ENCODE measurements at regions not wholly inside any gene's neighbourhood (a gene's known extent, or its start where the extent isn't known, plus 50 kb on each side); places are given as distances from the start of the nearest gene placed in this dataset.

DNA sequence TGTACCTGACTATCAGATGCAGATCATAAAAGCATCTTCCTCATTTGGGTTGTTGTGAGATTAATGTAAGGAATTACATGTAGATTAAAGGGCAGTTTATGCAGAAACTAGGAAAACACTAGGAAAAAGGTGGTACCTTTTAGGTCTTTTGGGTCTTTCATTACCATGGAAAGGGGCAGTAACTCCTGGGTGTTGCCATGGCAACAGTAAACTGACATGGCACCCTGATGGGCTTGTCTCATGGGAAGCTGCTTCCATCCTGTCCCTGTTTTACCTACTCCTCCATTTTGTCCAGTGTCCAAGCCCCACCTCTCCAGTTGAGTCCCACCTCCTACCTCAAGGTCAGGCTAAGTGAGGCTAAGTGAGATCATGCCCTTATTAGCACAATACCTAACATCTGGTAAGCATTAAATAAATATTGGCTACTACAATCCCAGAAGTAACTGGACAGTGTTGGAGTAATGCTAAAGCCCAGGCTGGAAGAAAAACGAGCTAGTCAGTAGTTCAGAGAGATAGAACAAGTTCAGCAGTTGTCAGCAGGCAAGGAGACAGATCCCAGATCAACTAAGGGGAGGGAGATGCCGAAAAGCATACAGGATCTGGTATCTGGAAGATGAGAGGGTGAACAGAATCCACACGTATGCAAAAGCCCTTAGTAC, 240.0 kb upstream of the AUTS2 start:
- no peak overlapping the region for H3K4me3 ChIP-seq
- no peaks in the 10 kb centered on the region for H3K27me3 ChIP-seq
- no peak for DNase-seq
- H3K4me1 ChIP-seq: no peaks in the 10 kb centered on the region
- no peaks in the 10 kb centered on the region for H3K9me3 ChIP-seq
- TF ChIP-seq, protein P1, sequence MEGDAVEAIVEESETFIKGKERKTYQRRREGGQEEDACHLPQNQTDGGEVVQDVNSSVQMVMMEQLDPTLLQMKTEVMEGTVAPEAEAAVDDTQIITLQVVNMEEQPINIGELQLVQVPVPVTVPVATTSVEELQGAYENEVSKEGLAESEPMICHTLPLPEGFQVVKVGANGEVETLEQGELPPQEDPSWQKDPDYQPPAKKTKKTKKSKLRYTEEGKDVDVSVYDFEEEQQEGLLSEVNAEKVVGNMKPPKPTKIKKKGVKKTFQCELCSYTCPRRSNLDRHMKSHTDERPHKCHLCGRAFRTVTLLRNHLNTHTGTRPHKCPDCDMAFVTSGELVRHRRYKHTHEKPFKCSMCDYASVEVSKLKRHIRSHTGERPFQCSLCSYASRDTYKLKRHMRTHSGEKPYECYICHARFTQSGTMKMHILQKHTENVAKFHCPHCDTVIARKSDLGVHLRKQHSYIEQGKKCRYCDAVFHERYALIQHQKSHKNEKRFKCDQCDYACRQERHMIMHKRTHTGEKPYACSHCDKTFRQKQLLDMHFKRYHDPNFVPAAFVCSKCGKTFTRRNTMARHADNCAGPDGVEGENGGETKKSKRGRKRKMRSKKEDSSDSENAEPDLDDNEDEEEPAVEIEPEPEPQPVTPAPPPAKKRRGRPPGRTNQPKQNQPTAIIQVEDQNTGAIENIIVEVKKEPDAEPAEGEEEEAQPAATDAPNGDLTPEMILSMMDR (IDR thresholded peaks at IDR 0.05): no peak
- no peaks in the 10 kb centered on the region for H3K36me3 ChIP-seq
- intact Hi-C loops (cut with DNase I): no loop called here
- no peak overlapping the region for H3K27ac ChIP-seq
- ATAC-seq: no peak

DNA sequence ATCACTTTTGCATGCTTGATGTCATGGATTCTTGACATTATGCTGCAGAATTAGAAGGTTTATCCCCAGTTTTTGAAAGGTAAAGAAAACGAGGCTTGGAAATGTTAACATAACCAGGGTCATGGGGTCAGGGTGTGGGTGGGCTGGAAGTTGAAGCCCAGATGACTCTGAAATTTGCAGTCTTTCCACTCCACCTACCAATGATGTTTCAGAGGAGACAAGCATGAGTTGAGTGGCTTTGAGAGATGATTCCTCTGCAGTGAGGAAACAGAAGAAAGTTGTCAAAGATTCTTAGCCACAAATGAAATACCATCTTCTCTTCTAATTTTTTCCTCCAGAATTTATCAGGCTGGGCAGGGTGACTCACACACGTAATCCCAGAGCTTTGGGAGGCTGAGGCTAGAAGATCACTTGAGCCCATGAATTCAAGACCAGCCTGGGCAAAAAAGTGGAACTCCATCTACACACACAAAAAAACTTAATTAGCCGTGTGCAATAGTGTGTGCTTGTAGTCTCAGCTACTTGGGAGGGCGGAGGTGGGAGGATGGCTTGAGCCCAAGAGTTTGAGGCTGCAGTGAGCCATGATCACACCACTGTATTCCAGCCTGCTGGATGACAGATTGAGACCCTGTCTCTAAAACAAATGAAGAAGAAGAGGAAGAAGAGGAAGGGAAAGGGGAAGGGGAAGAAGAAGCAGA, 239.1 kb upstream of the AUTS2 start:
- Histone ChIP-seq H3K27ac (no peak overlapping the region), H3K27me3 (no peaks in the 10 kb centered on the region), H3K4me3 (no peak overlapping the region), H3K9me3 (no peaks in the 10 kb centered on the region), H3K36me3 (no peaks in the 10 kb centered on the region), H3K4me1 (no peaks in the 10 kb centered on the region)
- intact Hi-C loops (cut with DNase I): no loop called here
- DNase-seq (no peak), ATAC-seq (no peak)
- TF ChIP-seq, protein P1 (IDR thresholded peaks at IDR 0.05): no peak

DNA sequence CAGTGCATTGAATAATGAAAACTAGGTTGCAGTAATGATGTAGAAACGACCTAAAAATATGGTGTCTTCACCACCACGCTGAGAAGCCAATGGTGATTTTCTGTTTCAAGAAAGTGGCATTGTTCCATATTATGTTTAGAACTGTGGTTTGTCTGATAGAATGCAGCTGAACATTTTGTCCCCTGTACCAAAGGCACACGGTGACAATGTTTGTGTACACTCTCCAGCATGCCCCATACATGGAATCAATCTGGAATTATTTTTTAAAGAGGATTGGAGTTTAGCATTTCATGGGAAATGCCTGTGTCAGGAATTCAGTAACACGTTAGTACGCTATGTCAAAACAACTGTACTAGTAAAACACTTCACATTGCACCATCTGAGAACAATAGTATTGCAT, 237.4 kb upstream of the AUTS2 start:
- H3K9me3 ChIP-seq: no peaks in the 10 kb centered on the region
- ATAC-seq: no peak
- H3K4me1 ChIP-seq: no peaks in the 10 kb centered on the region
- no peaks in the 10 kb centered on the region for H3K27me3 ChIP-seq
- no peak for DNase-seq
- TF ChIP-seq, protein P1 (IDR thresholded peaks at IDR 0.05): no peak
- H3K36me3 ChIP-seq: no peaks in the 10 kb centered on the region
- H3K4me3 ChIP-seq: no peak overlapping the region
- intact Hi-C loops (cut with DNase I): no loop called here
- no peak overlapping the region for H3K27ac ChIP-seq

DNA sequence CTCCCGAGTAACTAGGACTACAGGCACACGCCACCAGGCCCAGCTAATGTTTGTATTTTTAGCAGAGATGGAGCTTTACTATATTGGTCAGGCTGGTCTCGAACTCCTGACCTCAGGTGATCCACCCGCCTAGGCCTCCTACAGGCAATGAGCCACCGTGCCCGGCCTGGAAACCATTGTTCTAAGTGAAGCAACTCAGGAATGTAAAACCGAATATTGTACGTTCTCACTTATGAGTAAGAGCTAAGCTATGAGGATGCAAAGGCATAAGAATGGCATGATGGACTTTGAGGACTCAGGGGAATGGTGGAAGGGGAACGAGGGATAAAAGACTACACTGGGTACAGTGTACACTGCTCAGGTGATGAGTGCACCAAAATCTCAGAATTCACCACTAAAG, 235.1 kb upstream of the AUTS2 start:
- TF ChIP-seq, protein P1 (IDR thresholded peaks at IDR 0.05): no peak
- Histone ChIP-seq H3K27ac (no peak overlapping the region), H3K4me3 (no peak overlapping the region), H3K9me3 (no peaks in the 10 kb centered on the region), H3K4me1 (no peaks in the 10 kb centered on the region), H3K36me3 (no peaks in the 10 kb centered on the region), H3K27me3 (no peaks in the 10 kb centered on the region)
- ATAC-seq: no peak
- no peak for DNase-seq
- intact Hi-C loops (cut with DNase I): no loop called here

DNA sequence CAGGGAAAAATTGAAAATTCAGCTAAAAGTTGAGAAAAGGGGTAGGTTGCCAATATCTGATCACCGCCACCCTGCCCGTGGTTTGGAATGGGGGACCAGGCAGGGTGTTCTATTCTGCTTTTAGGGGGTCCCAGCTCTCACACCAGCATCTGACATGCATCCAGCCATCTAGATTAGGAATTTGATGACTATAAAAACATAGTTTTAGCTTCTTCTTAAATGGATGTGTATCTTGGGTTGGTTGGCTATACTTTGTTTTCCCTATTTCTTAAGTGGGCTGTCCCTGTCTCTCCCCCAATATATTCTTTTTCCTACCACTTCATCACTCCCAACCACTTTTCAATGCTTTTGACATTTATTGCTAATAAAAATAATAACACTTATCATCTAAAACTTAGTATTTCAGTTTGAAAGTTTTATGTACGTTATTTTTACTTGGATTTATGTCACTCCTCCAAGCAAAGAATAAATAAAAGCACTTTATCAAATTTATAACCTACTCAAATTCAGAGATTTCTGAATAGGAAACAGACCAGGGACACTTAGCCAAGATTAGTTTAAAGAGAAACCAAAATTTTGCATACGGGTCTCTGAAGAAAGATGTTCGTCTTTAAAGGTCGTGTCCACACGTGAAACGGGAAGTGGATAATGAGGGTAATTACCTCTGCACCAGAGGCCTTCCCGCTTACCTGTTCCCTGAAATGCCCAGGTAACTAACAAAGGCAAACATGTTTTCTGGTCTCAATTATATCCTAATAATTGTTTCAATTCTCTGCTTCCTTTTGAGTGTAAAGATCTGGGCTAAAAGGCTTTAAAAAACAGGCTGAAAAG, 233.2 kb upstream of the AUTS2 start:
- ATAC-seq: no peak
- no peaks in the 10 kb centered on the region for H3K4me1 ChIP-seq
- DNase-seq: no peak
- H3K36me3 ChIP-seq: no peaks in the 10 kb centered on the region
- no peaks in the 10 kb centered on the region for H3K9me3 ChIP-seq
- intact Hi-C loops (cut with DNase I): no loop called here
- H3K27ac ChIP-seq: no peak overlapping the region
- H3K27me3 ChIP-seq: no peaks in the 10 kb centered on the region
- TF ChIP-seq, protein P1 (IDR thresholded peaks at IDR 0.05): no peak
- H3K4me3 ChIP-seq: no peak overlapping the region
